Mucosa of rectum (tissue), 2 donors: ENCODE measurements at regions not wholly inside any gene's neighbourhood (a gene's known extent, or its start where the extent isn't known, plus 50 kb on each side); places are given as distances from the start of the nearest gene placed in this dataset.

ENCODE experiments used
- H3K27ac ChIP-seq, 2 donors: one replicate each; pipeline ENCODE4 v1.7.0; 2013; ENCODE audit warnings: inconsistent platforms in 2 of 2, low read depth in 2 of 2, low read length in 2 of 2
- H3K27me3 ChIP-seq, 2 donors: one replicate each; pipeline ENCODE4 v1.7.0; 2013; ENCODE audit warnings: low read length in 2 of 2; ENCODE audit not compliant: control insufficient read depth in 2 of 2, insufficient read depth in 2 of 2
- H3K36me3 ChIP-seq, 2 donors: one replicate each; pipeline ENCODE4 v1.7.0; 2013; ENCODE audit warnings: low read length in 2 of 2; ENCODE audit not compliant: control insufficient read depth in 2 of 2, insufficient read depth in 2 of 2
- H3K4me1 ChIP-seq, 2 donors: one replicate each; pipeline ENCODE4 v1.7.0; 2013; ENCODE audit warnings: low read length in 2 of 2, mild to moderate bottlenecking in 1 of 2; ENCODE audit not compliant: control insufficient read depth in 2 of 2, insufficient read depth in 2 of 2
- H3K4me3 ChIP-seq, 2 donors: one replicate each; pipeline ENCODE4 v1.7.0; 2013; ENCODE audit warnings: low read length in 2 of 2
- H3K9ac ChIP-seq, 2 donors: one replicate each; pipeline ENCODE4 v1.7.0; 2013; ENCODE audit warnings: low read length in 2 of 2, low read depth in 1 of 2, mild to moderate bottlenecking in 1 of 2
- H3K9me3 ChIP-seq, 2 donors: one replicate each; pipeline ENCODE4 v1.7.0; 2013; ENCODE audit warnings: low read length in 2 of 2; ENCODE audit not compliant: control insufficient read depth in 2 of 2
- donor health status: healthy.
- donor health status: Normal muscosa, but diverticular disease.

- H3K4me3 ChIP-seq = no peak overlapping the region
- H3K27me3 ChIP-seq = no peaks in the 10 kb centered on the region
Measured at GRCh38 chr13:106357198-106357597, 178.3 kb downstream of the EFNB2 start.

GRCh38 chr13:106355866-106356265, 179.6 kb downstream of the EFNB2 start:
- Histone ChIP-seq H3K4me3 (no peak overlapping the region), H3K27ac (no peak overlapping the region), H3K36me3 (no peaks in the 10 kb centered on the region), H3K9ac (no peak overlapping the region), H3K9me3 (no peaks in the 10 kb centered on the region), H3K27me3 (no peaks in the 10 kb centered on the region), H3K4me1 (peaks cover 0 to 8% of the 10 kb centered on the region in 2 donors)

More at GRCh38 chr13:106357198-106357597, 178.3 kb downstream of the EFNB2 start:
- H3K9me3 ChIP-seq = no peaks in the 10 kb centered on the region
- H3K4me1 ChIP-seq = peaks cover 0 to 8% of the 10 kb centered on the region in 2 donors
- H3K9ac ChIP-seq = no peak overlapping the region
- no peak overlapping the region for H3K27ac ChIP-seq
- H3K36me3 ChIP-seq = no peaks in the 10 kb centered on the region

GRCh38 chr13:106354961-106355360, 180.5 kb downstream of the EFNB2 start:
- no peaks in the 10 kb centered on the region for H3K9me3 ChIP-seq
- H3K27ac ChIP-seq = peak overlapping the region in 1 of 2 donors; percentile 62
- H3K9ac ChIP-seq = no peak overlapping the region
- no peaks in the 10 kb centered on the region for H3K27me3 ChIP-seq
- H3K36me3 ChIP-seq = no peaks in the 10 kb centered on the region
- H3K4me1 ChIP-seq = peaks cover 4 to 13% of the 10 kb centered on the region in 2 donors
- H3K4me3 ChIP-seq = no peak overlapping the region

- no peak overlapping the region for H3K4me3 ChIP-seq
- no peaks in the 10 kb centered on the region for H3K9me3 ChIP-seq
- no peak overlapping the region for H3K27ac ChIP-seq
- no peak overlapping the region for H3K9ac ChIP-seq
- H3K27me3 ChIP-seq = peaks cover 0 to 2% of the 10 kb centered on the region in 2 donors
- H3K4me1 ChIP-seq = peaks cover 6 to 27% of the 10 kb centered on the region in 2 donors
- H3K36me3 ChIP-seq = no peaks in the 10 kb centered on the region
Measured at GRCh38 chr13:106352850-106353249, 182.6 kb downstream of the EFNB2 start.

- Histone ChIP-seq H3K36me3 (no peaks in the 10 kb centered on the region), H3K27ac (no peak overlapping the region), H3K27me3 (peaks cover 0 to 2% of the 10 kb centered on the region in 2 donors), H3K4me3 (no peak overlapping the region), H3K9ac (no peak overlapping the region), H3K4me1 (peaks cover 6 to 27% of the 10 kb centered on the region in 2 donors), H3K9me3 (no peaks in the 10 kb centered on the region)
Measured at GRCh38 chr13:106351251-106351650, 184.2 kb downstream of the EFNB2 start.

- peak overlapping the region; percentile 79 to 89 for H3K27ac ChIP-seq
- no peaks in the 10 kb centered on the region for H3K36me3 ChIP-seq
- peaks cover 6 to 24% of the 10 kb centered on the region in 2 donors for H3K4me1 ChIP-seq
- no peaks in the 10 kb centered on the region for H3K9me3 ChIP-seq
- H3K9ac ChIP-seq = peak overlapping the region in 1 of 2 donors; percentile 82
- no peak overlapping the region for H3K4me3 ChIP-seq
- peaks cover 0 to 2% of the 10 kb centered on the region in 2 donors for H3K27me3 ChIP-seq
Measured at GRCh38 chr13:106350208-106350607, 185.3 kb downstream of the EFNB2 start.

GRCh38 chr13:106349080-106349931, 186.2 kb downstream of the EFNB2 start:
- Histone ChIP-seq H3K9ac (peak overlapping the region; percentile 57 to 82), H3K9me3 (no peaks in the 10 kb centered on the region), H3K4me3 (peak overlapping the region; percentile 66 to 70), H3K36me3 (no peaks in the 10 kb centered on the region), H3K27ac (peak overlapping the region; percentile 79 to 89), H3K27me3 (peaks cover 0 to 2% of the 10 kb centered on the region in 2 donors), H3K4me1 (peaks cover 6 to 22% of the 10 kb centered on the region in 2 donors)

- Histone ChIP-seq H3K4me1 (peaks cover 6 to 25% of the 10 kb centered on the region in 2 donors), H3K4me3 (no peak overlapping the region), H3K27ac (no peak overlapping the region), H3K27me3 (peaks cover 0 to 2% of the 10 kb centered on the region in 2 donors), H3K36me3 (no peaks in the 10 kb centered on the region), H3K9ac (no peak overlapping the region), H3K9me3 (no peaks in the 10 kb centered on the region)
Measured at GRCh38 chr13:106348075-106348840, 187.2 kb downstream of the EFNB2 start.

- Histone ChIP-seq H3K9ac (peak overlapping the region; percentile 71 to 76), H3K27me3 (no peaks in the 10 kb centered on the region), H3K4me1 (peaks cover 2 to 14% of the 10 kb centered on the region in 2 donors), H3K4me3 (peak overlapping the region; percentile 60 to 69), H3K9me3 (peaks cover 2% of the 10 kb centered on the region in 2 donors), H3K27ac (peak overlapping the region; percentile 82 to 86), H3K36me3 (no peaks in the 10 kb centered on the region)
Measured at GRCh38 chr13:106344342-106344741, 191.1 kb downstream of the EFNB2 start.

GRCh38 chr13:106343836-106344235, 191.6 kb downstream of the EFNB2 start:
- peak overlapping the region; percentile 71 to 76 for H3K9ac ChIP-seq
- peaks cover 2% of the 10 kb centered on the region in 2 donors for H3K9me3 ChIP-seq
- H3K27me3 ChIP-seq = no peaks in the 10 kb centered on the region
- H3K4me3 ChIP-seq = peak overlapping the region; percentile 60 to 69
- peaks cover 0 to 10% of the 10 kb centered on the region in 2 donors for H3K4me1 ChIP-seq
- H3K27ac ChIP-seq = peak overlapping the region; percentile 82 to 86
- no peaks in the 10 kb centered on the region for H3K36me3 ChIP-seq
